ENCODE measurements at regions not wholly inside any gene's neighbourhood (a gene's known extent, or its start where the extent isn't known, plus 50 kb on each side); places are given as distances from the start of the nearest gene placed in this dataset.

DNA sequence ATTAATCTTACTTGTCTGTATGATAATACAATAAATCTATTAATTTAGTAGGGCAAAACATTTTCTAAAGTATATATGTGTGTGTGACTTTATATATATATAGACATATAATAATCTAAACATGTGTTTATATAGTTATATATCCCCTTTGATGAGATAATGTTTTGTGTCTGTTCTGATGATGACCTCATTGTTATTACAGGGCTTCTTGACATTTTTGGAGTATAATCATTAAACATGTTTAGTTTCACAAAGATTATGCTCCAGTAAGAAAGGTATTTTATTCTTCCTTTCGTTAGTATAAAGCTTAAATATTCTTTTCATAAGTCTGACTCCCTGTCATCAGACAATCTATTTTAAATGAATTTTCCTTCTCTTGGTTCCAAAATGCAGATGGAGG is 62.3 kb upstream of the CABCOCO1 start:
- H3K4me1 ChIP-seq (ENCODE audit: control insufficient read depth, extremely low read depth, insufficient read depth, low read length), result no peaks in the 10 kb centered on the region
- dilution Hi-C loops (cut with MboI; ENCODE audit: extremely low pct_ligation_motif_present, low sequenced_read_pairs), result no loop called here
- intact Hi-C loops (cut with micrococcal nuclease), result no loop called here
- no peaks in the 10 kb centered on the region for H3K36me3 ChIP-seq (ENCODE audit: control insufficient read depth in 2 of 2, extremely low read depth in 1 of 2, insufficient read depth in 2 of 2, low read length in 2 of 2)
- H3K4me2 ChIP-seq (ENCODE audit: insufficient read depth, low read length), result no peak overlapping the region
- FAIRE-seq, result no peak
- H3K27me3 ChIP-seq (ENCODE audit: control insufficient read depth in 2 of 2, insufficient read depth in 2 of 2, low read length in 2 of 2), result no peaks in the 10 kb centered on the region
- no TSS peak for BruUV-seq (replicated peaks)
- TF ChIP-seq FOS (IDR thresholded peaks at IDR 0.05; ENCODE audit: borderline replicate concordance, insufficient read depth, low read length), result no peak
- no peak for TF ChIP-seq POLR2AphosphoS5 (IDR thresholded peaks at IDR 0.05; ENCODE audit: insufficient read depth, low read depth, low read length)
- no peak for TF ChIP-seq MYC (IDR thresholded peaks at IDR 0.05; ENCODE audit: low read depth, low read length)
- TF ChIP-seq POLR2A (IDR thresholded peaks at IDR 0.05; ENCODE audit: low read depth, low read length), result no peak
- TF ChIP-seq, protein P1, sequence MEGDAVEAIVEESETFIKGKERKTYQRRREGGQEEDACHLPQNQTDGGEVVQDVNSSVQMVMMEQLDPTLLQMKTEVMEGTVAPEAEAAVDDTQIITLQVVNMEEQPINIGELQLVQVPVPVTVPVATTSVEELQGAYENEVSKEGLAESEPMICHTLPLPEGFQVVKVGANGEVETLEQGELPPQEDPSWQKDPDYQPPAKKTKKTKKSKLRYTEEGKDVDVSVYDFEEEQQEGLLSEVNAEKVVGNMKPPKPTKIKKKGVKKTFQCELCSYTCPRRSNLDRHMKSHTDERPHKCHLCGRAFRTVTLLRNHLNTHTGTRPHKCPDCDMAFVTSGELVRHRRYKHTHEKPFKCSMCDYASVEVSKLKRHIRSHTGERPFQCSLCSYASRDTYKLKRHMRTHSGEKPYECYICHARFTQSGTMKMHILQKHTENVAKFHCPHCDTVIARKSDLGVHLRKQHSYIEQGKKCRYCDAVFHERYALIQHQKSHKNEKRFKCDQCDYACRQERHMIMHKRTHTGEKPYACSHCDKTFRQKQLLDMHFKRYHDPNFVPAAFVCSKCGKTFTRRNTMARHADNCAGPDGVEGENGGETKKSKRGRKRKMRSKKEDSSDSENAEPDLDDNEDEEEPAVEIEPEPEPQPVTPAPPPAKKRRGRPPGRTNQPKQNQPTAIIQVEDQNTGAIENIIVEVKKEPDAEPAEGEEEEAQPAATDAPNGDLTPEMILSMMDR (IDR thresholded peaks at IDR 0.05; ENCODE audit: extremely low read depth in 1 of 2, insufficient read depth in 1 of 2, low read depth in 1 of 2, low read length in 2 of 2), result no peak
- TF ChIP-seq GATA2 (IDR thresholded peaks at IDR 0.05; ENCODE audit: insufficient read depth, insufficient read length, low read depth, low read length), result no peak
- no peak for TF ChIP-seq EZH2 (IDR thresholded peaks at IDR 0.05; ENCODE audit: borderline replicate concordance, low read depth, low read length, severe bottlenecking)
- no peak for TF ChIP-seq JUN (IDR thresholded peaks at IDR 0.05; ENCODE audit: borderline replicate concordance, insufficient read depth, insufficient read length, low read depth)
- TF ChIP-seq, protein P2, sequence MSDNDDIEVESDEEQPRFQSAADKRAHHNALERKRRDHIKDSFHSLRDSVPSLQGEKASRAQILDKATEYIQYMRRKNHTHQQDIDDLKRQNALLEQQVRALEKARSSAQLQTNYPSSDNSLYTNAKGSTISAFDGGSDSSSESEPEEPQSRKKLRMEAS (IDR thresholded peaks at IDR 0.05; ENCODE audit: insufficient read depth, insufficient read length), result no peak
- H3K9me3 ChIP-seq (replicated peaks; ENCODE audit: control insufficient read depth, insufficient read depth, low read length), result no peaks in the 10 kb centered on the region
- DNase-seq (ENCODE audit: low read depth, low spot score), result no peak
- no peak overlapping the region for H2AFZ ChIP-seq (ENCODE audit: low read depth, low read length)
- no peaks in the 10 kb centered on the region for H3K79me2 ChIP-seq (ENCODE audit: control insufficient read depth, insufficient read depth, low read length)
- H3K4me3 ChIP-seq (replicated peaks in 1 of 3; ENCODE audit: insufficient read depth in 1 of 3, low read depth in 1 of 3, low read length in 3 of 3), result no peak overlapping the region
- H4K20me1 ChIP-seq (replicated peaks; ENCODE audit: control insufficient read depth, extremely low read depth, insufficient read depth, low read length), result no peaks in the 10 kb centered on the region
- CTCF ChIA-PET, result interaction anchor here (1.0 to 1.5 kb wide), 3 partner anchors 9 to 284 kb away, joined by 3 to 5 read pairs (median 3); no protein-coding TSS in a partner anchor
- POLR2A ChIA-PET, result no interaction called here
- no peak overlapping the region for H3K27ac ChIP-seq (ENCODE audit: insufficient read depth, low read depth, low read length)
- no peaks in the 10 kb centered on the region for H3K9me1 ChIP-seq (replicated peaks; ENCODE audit: control insufficient read depth, extremely low read depth, insufficient read depth, low read length)
- H3K9ac ChIP-seq (replicated peaks; ENCODE audit: extremely low read depth, insufficient read depth, low read length), result no peak overlapping the region
